H1 (cell line): ENCODE measurements at regions not wholly inside any gene's neighbourhood (a gene's known extent, or its start where the extent isn't known, plus 50 kb on each side); places are given as distances from the start of the nearest gene placed in this dataset.

Source experiments
- CEBPB ChIP-seq: IDR thresholded peaks from 2 replicates; pipeline ENCODE4 v1.6.1; 2012; ENCODE audit warnings: low read depth, low read length
- CHD2 ChIP-seq: IDR thresholded peaks from 2 replicates; pipeline ENCODE4 v1.6.1; 2012; ENCODE audit warnings: low read length, improper control_type of control experiment
- SIRT6 ChIP-seq: IDR thresholded peaks from one replicate; pipeline ENCODE4 v1.7.1; 2012; ENCODE audit warnings: low read length, inconsistent platforms

DNA sequence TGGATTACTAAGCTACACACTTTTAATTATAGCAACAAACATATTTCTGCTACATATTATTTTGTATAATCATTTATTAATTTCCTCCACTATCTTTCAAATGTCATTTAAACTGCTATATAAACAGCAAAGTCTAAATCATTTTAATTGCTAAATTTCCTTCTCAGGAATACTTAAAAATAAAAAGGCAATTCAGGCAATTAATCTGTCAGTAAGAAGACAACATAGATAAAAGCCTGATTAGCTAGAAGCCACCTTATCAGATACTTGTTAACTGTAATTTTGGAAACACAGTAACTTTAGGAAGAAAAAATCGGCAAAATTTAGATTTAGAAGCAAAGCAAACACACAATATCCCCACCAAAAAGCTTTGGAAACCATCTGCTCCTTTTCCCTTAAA is 188.2 kb upstream of the ZNF804A start (continued):
- TF ChIP-seq CEBPB = no peak
- no peak for TF ChIP-seq CHD2
- no peak for TF ChIP-seq SIRT6
- TF ChIP-seq, all 59 proteins: peak for 0
